SK-N-SH (cell line): ENCODE measurements at regions not wholly inside any gene's neighbourhood (a gene's known extent, or its start where the extent isn't known, plus 50 kb on each side); places are given as distances from the start of the nearest gene placed in this dataset.

Experiments
- CTCF ChIA-PET: fragments of 300-600, 350-600 bp; formaldehyde crosslinking; extraction: SDS; loops from one replicate; lab custom pipeline; 2021; lab: Yijun Ruan, JAX
- POLR2A ChIA-PET: fragments of 350-600 bp; sonication (Branson Sonifier 250); formaldehyde crosslinking; extraction: SDS; loops from one replicate; lab custom pipeline; 2020; ENCODE audit warnings: antibody characterized with exemption, inconsistent platforms; lab: Yijun Ruan, JAX
- DNase-seq: peaks from one replicate; pipeline ENCODE4 v3.0.0; 2012
- H2AFZ ChIP-seq: fragments of 200-600 bp; sonication (generic); 2 replicates; pipeline ENCODE4 v1.8.1; 2016; ENCODE audit warnings: antibody characterized with exemption, mild to moderate bottlenecking, low read depth
- H3F3A ChIP-seq: fragments of 200-600 bp; sonication (generic); replicated peaks from 2 replicates; pipeline ENCODE3; 2016; ENCODE audit warnings: antibody characterized with exemption, mild to moderate bottlenecking; ENCODE audit not compliant: insufficient read depth
- H3K27ac ChIP-seq, 2 experiments: fragments of 200-500 bp in 1 of 2; fragments of 200-600 bp in 1 of 2; sonication (Bioruptor generic) in 1 of 2; sonication (generic), shearing (Covaris generic) in 1 of 2; 2 replicates each; pipeline versions ENCODE4 v1.5.1 to v1.6.1; 2014 to 2016; ENCODE audit warnings: low read depth in 2 of 2, inconsistent platforms in 1 of 2, low read length in 1 of 2, mild to moderate bottlenecking in 1 of 2, mixed read lengths in 1 of 2
- H3K27me3 ChIP-seq: fragments of 200-600 bp; sonication (generic), shearing (Covaris generic); 2 replicates; pipeline ENCODE4 v1.6.1; 2016; ENCODE audit warnings: mixed run types; ENCODE audit not compliant: insufficient read depth
- H3K36me3 ChIP-seq, 2 experiments: fragments of 200-500 bp in 1 of 2; fragments of 200-600 bp in 1 of 2; sonication (Bioruptor generic) in 1 of 2; sonication (generic) in 1 of 2; replicated peaks in 1 of 2; 2 replicates each; pipeline versions ENCODE3 to v1.5.1; 2014 to 2016; ENCODE audit warnings: low read length in 1 of 2, mild to moderate bottlenecking in 1 of 2; ENCODE audit not compliant: insufficient read depth in 2 of 2, control insufficient read depth in 1 of 2
- H3K4me1 ChIP-seq, 2 experiments: fragments of 200-500 bp in 1 of 2; fragments of 200-600 bp in 1 of 2; sonication (Bioruptor generic) in 1 of 2; sonication (generic), shearing (Covaris generic) in 1 of 2; 2 replicates each; pipeline versions ENCODE4 v1.5.1 to v1.6.1; 2014 to 2016; ENCODE audit warnings: low read depth in 1 of 2, low read length in 1 of 2, mixed run types in 1 of 2; ENCODE audit not compliant: insufficient read depth in 2 of 2, control insufficient read depth in 1 of 2
- H3K4me2 ChIP-seq: fragments of 200-600 bp; sonication (generic), shearing (Covaris generic); 2 replicates; pipeline ENCODE4 v1.6.1; 2017; ENCODE audit warnings: mixed run types
- H3K4me3 ChIP-seq, 2 experiments: fragments of 200-500 bp in 1 of 2; fragments of 200-600 bp in 1 of 2; sonication (Bioruptor generic) in 1 of 2; sonication (generic), shearing (Covaris generic) in 1 of 2; 2 replicates each; pipeline versions ENCODE4 v1.5.1 to v1.8.1; 2014 to 2016; ENCODE audit warnings: low read depth in 2 of 2, inconsistent platforms in 1 of 2, low read length in 1 of 2, mild to moderate bottlenecking in 1 of 2, mixed read lengths in 1 of 2, moderate library complexity in 1 of 2
- H3K79me2 ChIP-seq: fragments of 200-600 bp; sonication (generic); 2 replicates; pipeline ENCODE4 v1.8.1; 2017; ENCODE audit warnings: mild to moderate bottlenecking; ENCODE audit not compliant: insufficient read depth
- H3K9ac ChIP-seq: fragments of 200-600 bp; sonication (generic); 2 replicates; pipeline ENCODE4 v1.6.1; 2017; ENCODE audit warnings: mixed run types
- H3K9me2 ChIP-seq: fragments of 200-600 bp; sonication (generic); 2 replicates; pipeline ENCODE4 v1.6.1; 2017; ENCODE audit warnings: mixed run types
- H3K9me3 ChIP-seq: fragments of 200-600 bp; sonication (generic); 2 replicates; pipeline ENCODE4 v1.6.1; 2017; ENCODE audit warnings: mixed run types, mild to moderate bottlenecking, moderate library complexity
- H4K20me1 ChIP-seq: fragments of 200-600 bp; sonication (generic); 2 replicates; pipeline ENCODE4 v1.6.1; 2017; ENCODE audit warnings: mild to moderate bottlenecking, mixed run types; ENCODE audit not compliant: insufficient read depth
- CHD2 ChIP-seq: fragments of 150-350 bp; IDR thresholded peaks from 2 replicates; pipeline ENCODE4 v1.6.1; 2018; ENCODE audit warnings: low read length; ENCODE audit not compliant: partially characterized antibody
- EP300 ChIP-seq, 2 experiments: IDR thresholded peaks; 2 replicates each; pipeline versions ENCODE4 v1.4.0 to v1.6.1; 2012; ENCODE audit warnings: borderline replicate concordance in 1 of 2, low read depth in 1 of 2, low read length in 1 of 2
- EZH2phosphoT487 ChIP-seq: fragments of 200-600 bp; sonication (generic); IDR thresholded peaks from 2 replicates; pipeline ENCODE4 v1.6.1; 2017; ENCODE audit warnings: low read depth, mixed run types, mild to moderate bottlenecking, antibody characterized with exemption, moderate library complexity, borderline replicate concordance
- FOSL2 ChIP-seq: IDR thresholded peaks from 2 replicates; pipeline ENCODE4 v1.4.0; 2012; ENCODE audit warnings: low read depth, mild to moderate bottlenecking, moderate library complexity, borderline replicate concordance
- FOXM1 ChIP-seq: IDR thresholded peaks from 2 replicates; pipeline ENCODE4 v1.4.0; 2012; ENCODE audit warnings: low read depth, mild to moderate bottlenecking
- MEF2A ChIP-seq: IDR thresholded peaks from 2 replicates; pipeline ENCODE4 v1.4.0; 2012; ENCODE audit warnings: low read depth, borderline replicate concordance
- MXI1 ChIP-seq: IDR thresholded peaks from 2 replicates; pipeline ENCODE4 v1.6.1; 2012; ENCODE audit warnings: mild to moderate bottlenecking, low read depth, low read length, improper control_type of control experiment
- SIN3A ChIP-seq: IDR thresholded peaks from 2 replicates; pipeline ENCODE4 v1.6.1; 2012; ENCODE audit warnings: low read depth, mild to moderate bottlenecking, low read length, moderate library complexity, borderline replicate concordance
- TAF1 ChIP-seq: IDR thresholded peaks from 2 replicates; pipeline ENCODE4 v1.6.1; 2012; ENCODE audit warnings: low read depth, mild to moderate bottlenecking, low read length, moderate library complexity, borderline replicate concordance
- TCF12 ChIP-seq: IDR thresholded peaks from 2 replicates; pipeline ENCODE4 v1.4.0; 2012
- TEAD4 ChIP-seq: IDR thresholded peaks from 2 replicates; pipeline ENCODE4 v1.4.0; 2012; ENCODE audit warnings: mild to moderate bottlenecking, borderline replicate concordance; ENCODE audit not compliant: insufficient read depth
- YY1 ChIP-seq: IDR thresholded peaks from 2 replicates; pipeline ENCODE4 v1.4.0; 2012; ENCODE audit warnings: low read depth, mild to moderate bottlenecking
- WGBS: methylation state at CpG from one replicate; pipeline ENCODE4 v1.1.6; 2017; ENCODE audit warnings: low lambda C conversion rate; 5-methylcytosine and 5-hydroxymethylcytosine counted together
- TF ChIP-seq, protein P1 (sequence below): IDR thresholded peaks from 2 replicates; pipeline ENCODE4 v1.6.1; 2012; ENCODE audit warnings: mild to moderate bottlenecking, low read depth, low read length, moderate library complexity
- TF ChIP-seq, protein P2 (sequence below): IDR thresholded peaks from 2 replicates; pipeline ENCODE4 v1.4.0; 2012; ENCODE audit warnings: low read depth, borderline replicate concordance
- TF ChIP-seq, protein P3 (sequence below): IDR thresholded peaks from 2 replicates; pipeline ENCODE4 v1.4.0; 2012; ENCODE audit warnings: low read depth
- TF ChIP-seq, protein P4 (sequence below): IDR thresholded peaks from 2 replicates; pipeline ENCODE4; 2012
- TF ChIP-seq, protein P5 (sequence below): fragments of 150-350 bp; IDR thresholded peaks from 2 replicates; pipeline ENCODE4 v1.6.1; 2017; ENCODE audit warnings: antibody characterized with exemption, low read length, low read depth, borderline replicate concordance
- TF ChIP-seq, protein P6 (sequence below): IDR thresholded peaks from 2 replicates; pipeline ENCODE4 v1.4.0; 2012; ENCODE audit warnings: low read depth, borderline replicate concordance

DNA sequence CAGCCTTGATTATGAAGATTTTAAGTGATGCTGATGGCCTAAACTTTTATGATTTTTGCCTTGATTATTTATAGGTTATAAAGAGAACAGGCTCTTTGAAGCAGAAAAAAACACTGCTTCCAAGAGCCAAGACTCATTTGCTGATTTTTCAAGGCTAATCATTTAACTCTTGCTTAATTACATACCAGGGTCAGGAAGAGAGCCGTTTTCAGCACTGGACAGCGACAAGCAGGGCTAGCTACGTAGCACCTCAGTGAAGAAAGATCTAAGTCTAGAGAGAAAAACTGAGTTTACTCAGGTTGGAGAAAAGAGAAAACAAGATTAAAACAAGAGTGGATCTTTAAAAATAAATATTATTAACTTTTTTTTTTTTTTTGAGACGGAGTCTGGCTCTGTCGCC, 615.4 kb upstream of the B3GAT1 start:
- DNase-seq, result no peak
- H3K4me2 ChIP-seq, result no peak overlapping the region
- TF ChIP-seq YY1, result no peak
- TF ChIP-seq, protein P1, sequence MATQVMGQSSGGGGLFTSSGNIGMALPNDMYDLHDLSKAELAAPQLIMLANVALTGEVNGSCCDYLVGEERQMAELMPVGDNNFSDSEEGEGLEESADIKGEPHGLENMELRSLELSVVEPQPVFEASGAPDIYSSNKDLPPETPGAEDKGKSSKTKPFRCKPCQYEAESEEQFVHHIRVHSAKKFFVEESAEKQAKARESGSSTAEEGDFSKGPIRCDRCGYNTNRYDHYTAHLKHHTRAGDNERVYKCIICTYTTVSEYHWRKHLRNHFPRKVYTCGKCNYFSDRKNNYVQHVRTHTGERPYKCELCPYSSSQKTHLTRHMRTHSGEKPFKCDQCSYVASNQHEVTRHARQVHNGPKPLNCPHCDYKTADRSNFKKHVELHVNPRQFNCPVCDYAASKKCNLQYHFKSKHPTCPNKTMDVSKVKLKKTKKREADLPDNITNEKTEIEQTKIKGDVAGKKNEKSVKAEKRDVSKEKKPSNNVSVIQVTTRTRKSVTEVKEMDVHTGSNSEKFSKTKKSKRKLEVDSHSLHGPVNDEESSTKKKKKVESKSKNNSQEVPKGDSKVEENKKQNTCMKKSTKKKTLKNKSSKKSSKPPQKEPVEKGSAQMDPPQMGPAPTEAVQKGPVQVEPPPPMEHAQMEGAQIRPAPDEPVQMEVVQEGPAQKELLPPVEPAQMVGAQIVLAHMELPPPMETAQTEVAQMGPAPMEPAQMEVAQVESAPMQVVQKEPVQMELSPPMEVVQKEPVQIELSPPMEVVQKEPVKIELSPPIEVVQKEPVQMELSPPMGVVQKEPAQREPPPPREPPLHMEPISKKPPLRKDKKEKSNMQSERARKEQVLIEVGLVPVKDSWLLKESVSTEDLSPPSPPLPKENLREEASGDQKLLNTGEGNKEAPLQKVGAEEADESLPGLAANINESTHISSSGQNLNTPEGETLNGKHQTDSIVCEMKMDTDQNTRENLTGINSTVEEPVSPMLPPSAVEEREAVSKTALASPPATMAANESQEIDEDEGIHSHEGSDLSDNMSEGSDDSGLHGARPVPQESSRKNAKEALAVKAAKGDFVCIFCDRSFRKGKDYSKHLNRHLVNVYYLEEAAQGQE, result peak; percentile 91
- TF ChIP-seq SIN3A, result no peak
- TF ChIP-seq MEF2A, result no peak
- CTCF ChIA-PET, result interaction anchor here (0.9 to 2.6 kb wide), 3 partner anchors 18 to 159 kb away, joined by 3 to 13 read pairs (median 3); no protein-coding TSS in a partner anchor
- H3K27ac ChIP-seq, result no peak overlapping the region
- peaks cover 0 to 15% of the 10 kb centered on the region in 2 experiments; a peak in 1 of 4 replicates for H3K4me1 ChIP-seq
- WGBS, result 57% methylated on average over 5 of the region's 5 CpGs
- no peak overlapping the region for H3K9ac ChIP-seq
- H2AFZ ChIP-seq, result no peak overlapping the region
- H3F3A ChIP-seq, result no peaks in the 10 kb centered on the region
- no peaks in the 10 kb centered on the region for H3K36me3 ChIP-seq
- POLR2A ChIA-PET, result no interaction called here
- H3K27me3 ChIP-seq, result no peaks in the 10 kb centered on the region
- H3K9me2 ChIP-seq, result no peaks in the 10 kb centered on the region
- H4K20me1 ChIP-seq, result no peaks in the 10 kb centered on the region
- H3K9me3 ChIP-seq, result no peaks in the 10 kb centered on the region
- H3K4me3 ChIP-seq, result no peak overlapping the region
- H3K79me2 ChIP-seq, result no peaks in the 10 kb centered on the region

DNA sequence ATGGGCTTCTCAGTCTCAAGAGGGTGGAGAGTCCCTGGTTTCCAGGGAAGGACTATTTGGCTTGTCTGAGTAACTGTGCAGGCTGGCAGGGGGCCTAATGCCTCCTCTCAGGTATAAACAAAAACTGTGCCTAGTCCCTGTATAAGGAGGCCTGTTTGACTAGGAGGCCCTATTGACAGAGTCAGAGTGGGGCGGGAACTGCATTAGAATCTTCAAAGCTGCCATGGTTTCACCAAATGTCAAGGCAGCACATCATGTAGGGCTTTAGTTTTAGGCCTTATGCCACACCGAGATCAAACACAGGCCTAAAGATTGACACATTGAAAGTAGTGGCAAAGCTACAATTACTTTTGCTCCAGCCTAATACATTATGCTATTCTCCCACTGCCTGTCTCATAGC, 611.5 kb upstream of the B3GAT1 start:
- Histone ChIP-seq H4K20me1 (no peaks in the 10 kb centered on the region), H2AFZ (no peak overlapping the region), H3K4me3 (no peak overlapping the region), H3K27ac (no peak overlapping the region), H3K27me3 (no peaks in the 10 kb centered on the region), H3K36me3 (no peaks in the 10 kb centered on the region), H3F3A (no peaks in the 10 kb centered on the region), H3K79me2 (no peaks in the 10 kb centered on the region), H3K9me2 (no peaks in the 10 kb centered on the region), H3K4me2 (no peak overlapping the region), H3K9me3 (no peaks in the 10 kb centered on the region), H3K4me1 (no peaks in the 10 kb centered on the region; a peak in 1 of 4 replicates), H3K9ac (no peak overlapping the region)
- ChIA-PET CTCF (no interaction called here), POLR2A (no interaction called here)
- DNase-seq, result no peak
- 25% methylated on average over 2 of the region's 2 CpGs for WGBS
- TF ChIP-seq FOSL2 (no peak), TEAD4 (no peak), EZH2phosphoT487 (no peak), CHD2 (no peak), FOXM1 (no peak), TCF12 (no peak), TAF1 (no peak), EP300 (IDR thresholded peaks at IDR 0.05; ENCODE audit: borderline replicate concordance in 1 of 2, low read depth in 1 of 2, low read length in 1 of 2) (no peak), SIN3A (no peak), MXI1 (no peak)
- TF ChIP-seq, protein P2, sequence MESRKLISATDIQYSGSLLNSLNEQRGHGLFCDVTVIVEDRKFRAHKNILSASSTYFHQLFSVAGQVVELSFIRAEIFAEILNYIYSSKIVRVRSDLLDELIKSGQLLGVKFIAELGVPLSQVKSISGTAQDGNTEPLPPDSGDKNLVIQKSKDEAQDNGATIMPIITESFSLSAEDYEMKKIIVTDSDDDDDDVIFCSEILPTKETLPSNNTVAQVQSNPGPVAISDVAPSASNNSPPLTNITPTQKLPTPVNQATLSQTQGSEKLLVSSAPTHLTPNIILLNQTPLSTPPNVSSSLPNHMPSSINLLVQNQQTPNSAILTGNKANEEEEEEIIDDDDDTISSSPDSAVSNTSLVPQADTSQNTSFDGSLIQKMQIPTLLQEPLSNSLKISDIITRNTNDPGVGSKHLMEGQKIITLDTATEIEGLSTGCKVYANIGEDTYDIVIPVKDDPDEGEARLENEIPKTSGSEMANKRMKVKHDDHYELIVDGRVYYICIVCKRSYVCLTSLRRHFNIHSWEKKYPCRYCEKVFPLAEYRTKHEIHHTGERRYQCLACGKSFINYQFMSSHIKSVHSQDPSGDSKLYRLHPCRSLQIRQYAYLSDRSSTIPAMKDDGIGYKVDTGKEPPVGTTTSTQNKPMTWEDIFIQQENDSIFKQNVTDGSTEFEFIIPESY, result no peak
- TF ChIP-seq, protein P3, sequence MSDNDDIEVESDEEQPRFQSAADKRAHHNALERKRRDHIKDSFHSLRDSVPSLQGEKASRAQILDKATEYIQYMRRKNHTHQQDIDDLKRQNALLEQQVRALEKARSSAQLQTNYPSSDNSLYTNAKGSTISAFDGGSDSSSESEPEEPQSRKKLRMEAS, result no peak
- TF ChIP-seq, protein P4, sequence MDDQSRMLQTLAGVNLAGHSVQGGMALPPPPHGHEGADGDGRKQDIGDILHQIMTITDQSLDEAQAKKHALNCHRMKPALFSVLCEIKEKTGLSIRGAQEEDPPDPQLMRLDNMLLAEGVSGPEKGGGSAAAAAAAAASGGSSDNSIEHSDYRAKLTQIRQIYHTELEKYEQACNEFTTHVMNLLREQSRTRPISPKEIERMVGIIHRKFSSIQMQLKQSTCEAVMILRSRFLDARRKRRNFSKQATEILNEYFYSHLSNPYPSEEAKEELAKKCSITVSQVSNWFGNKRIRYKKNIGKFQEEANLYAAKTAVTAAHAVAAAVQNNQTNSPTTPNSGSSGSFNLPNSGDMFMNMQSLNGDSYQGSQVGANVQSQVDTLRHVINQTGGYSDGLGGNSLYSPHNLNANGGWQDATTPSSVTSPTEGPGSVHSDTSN, result no peak
- TF ChIP-seq, protein P5, sequence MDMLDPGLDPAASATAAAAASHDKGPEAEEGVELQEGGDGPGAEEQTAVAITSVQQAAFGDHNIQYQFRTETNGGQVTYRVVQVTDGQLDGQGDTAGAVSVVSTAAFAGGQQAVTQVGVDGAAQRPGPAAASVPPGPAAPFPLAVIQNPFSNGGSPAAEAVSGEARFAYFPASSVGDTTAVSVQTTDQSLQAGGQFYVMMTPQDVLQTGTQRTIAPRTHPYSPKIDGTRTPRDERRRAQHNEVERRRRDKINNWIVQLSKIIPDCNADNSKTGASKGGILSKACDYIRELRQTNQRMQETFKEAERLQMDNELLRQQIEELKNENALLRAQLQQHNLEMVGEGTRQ, result no peak
- TF ChIP-seq, protein P6, sequence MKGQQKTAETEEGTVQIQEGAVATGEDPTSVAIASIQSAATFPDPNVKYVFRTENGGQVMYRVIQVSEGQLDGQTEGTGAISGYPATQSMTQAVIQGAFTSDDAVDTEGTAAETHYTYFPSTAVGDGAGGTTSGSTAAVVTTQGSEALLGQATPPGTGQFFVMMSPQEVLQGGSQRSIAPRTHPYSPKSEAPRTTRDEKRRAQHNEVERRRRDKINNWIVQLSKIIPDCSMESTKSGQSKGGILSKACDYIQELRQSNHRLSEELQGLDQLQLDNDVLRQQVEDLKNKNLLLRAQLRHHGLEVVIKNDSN, result no peak
